ENCODE measurements at regions not wholly inside any gene's neighbourhood (a gene's known extent, or its start where the extent isn't known, plus 50 kb on each side); places are given as distances from the start of the nearest gene placed in this dataset.

GRCh38 chr14:82079553-82079952 is 545.9 kb upstream of the SEL1L start:
- Histone ChIP-seq H3K4me1 (ENCODE audit: insufficient read depth, low read length) (no peaks in the 10 kb centered on the region), H3K27ac (ENCODE audit: low read depth in 1 of 2, low read length in 2 of 2) (no peak overlapping the region), H3K9me3 (ENCODE audit: control insufficient read depth in 1 of 2, insufficient read depth in 1 of 2, low read length in 2 of 2) (no peaks in the 10 kb centered on the region), H3K4me3 (ENCODE audit: low read length) (no peak overlapping the region), H3K36me3 (ENCODE audit: insufficient read depth, low read length) (no peaks in the 10 kb centered on the region), H3K27me3 (ENCODE audit: control insufficient read depth in 1 of 2, insufficient read depth in 2 of 2, low read length in 2 of 2) (no peaks in the 10 kb centered on the region)
- ChIA-PET POLR2A (no interaction called here), CTCF (no interaction called here)
- intact Hi-C loops (cut with DNase I, micrococcal nuclease), result no loop called here
- no peak for ATAC-seq (ENCODE audit: poor library complexity)
- DNase-seq, result no peak
- no peak for TF ChIP-seq CTCF (IDR thresholded peaks at IDR 0.05)
- Mint-ChIP-seq H3K27ac (no peak overlapping the region), H3K9me3 (peaks cover 19% of the 10 kb centered on the region), H3K27me3 (no peaks in the 10 kb centered on the region), H3K4me1 (ENCODE audit: low read depth) (no peaks in the 10 kb centered on the region), H3K36me3 (ENCODE audit: low read depth) (no peaks in the 10 kb centered on the region), H3K4me3 (no peak overlapping the region)

- no peak overlapping the region for H3K27ac ChIP-seq (ENCODE audit: low read depth in 1 of 2, low read length in 2 of 2)
- ChIA-PET CTCF (no interaction called here), POLR2A (no interaction called here)
These were observed 546.7 kb upstream of the SEL1L start for GRCh38 chr14:82080370-82080769.

GRCh38 chr14:82084813-82085212 is 551.2 kb upstream of the SEL1L start:
- TF ChIP-seq CTCF (IDR thresholded peaks at IDR 0.05), result no peak

More at GRCh38 chr14:82080370-82080769, 546.7 kb upstream of the SEL1L start:
- Histone ChIP-seq H3K4me1 (ENCODE audit: insufficient read depth, low read length) (no peaks in the 10 kb centered on the region), H3K9me3 (ENCODE audit: control insufficient read depth in 1 of 2, insufficient read depth in 1 of 2, low read length in 2 of 2) (no peaks in the 10 kb centered on the region), H3K4me3 (ENCODE audit: low read length) (no peak overlapping the region), H3K27me3 (ENCODE audit: control insufficient read depth in 1 of 2, insufficient read depth in 2 of 2, low read length in 2 of 2) (no peaks in the 10 kb centered on the region), H3K36me3 (ENCODE audit: insufficient read depth, low read length) (no peaks in the 10 kb centered on the region)
- DNase-seq (no peak), ATAC-seq (ENCODE audit: poor library complexity) (no peak)
- intact Hi-C loops (cut with DNase I, micrococcal nuclease), result no loop called here
- Mint-ChIP-seq H3K4me1 (ENCODE audit: low read depth) (no peaks in the 10 kb centered on the region), H3K27me3 (no peaks in the 10 kb centered on the region), H3K4me3 (no peak overlapping the region), H3K27ac (no peak overlapping the region), H3K36me3 (ENCODE audit: low read depth) (no peaks in the 10 kb centered on the region), H3K9me3 (peaks cover 14% of the 10 kb centered on the region)
- no peak for TF ChIP-seq CTCF (IDR thresholded peaks at IDR 0.05)

More at GRCh38 chr14:82084813-82085212, 551.2 kb upstream of the SEL1L start:
- Mint-ChIP-seq H3K4me3 (no peak overlapping the region), H3K9me3 (peaks cover 6% of the 10 kb centered on the region), H3K4me1 (ENCODE audit: low read depth) (no peaks in the 10 kb centered on the region), H3K27me3 (no peaks in the 10 kb centered on the region), H3K36me3 (ENCODE audit: low read depth) (no peaks in the 10 kb centered on the region), H3K27ac (no peak overlapping the region)
- no peak overlapping the region for H3K4me3 ChIP-seq (ENCODE audit: low read length)
- POLR2A ChIA-PET, result no interaction called here
- no peak for ATAC-seq (ENCODE audit: poor library complexity)
- DNase-seq, result no peak
- intact Hi-C loops (cut with DNase I, micrococcal nuclease), result no loop called here
- H3K27ac ChIP-seq (ENCODE audit: low read depth in 1 of 2, low read length in 2 of 2), result no peak overlapping the region
- CTCF ChIA-PET, result interaction anchor here (1.2 to 1.3 kb wide), 2 partner anchors 11 to 12 kb away, joined by 3 read pairs; no protein-coding TSS in a partner anchor
- peaks cover 0 to 9% of the 10 kb centered on the region in 2 experiments for H3K9me3 ChIP-seq (ENCODE audit: control insufficient read depth in 1 of 2, insufficient read depth in 1 of 2, low read length in 2 of 2)
- H3K36me3 ChIP-seq (ENCODE audit: insufficient read depth, low read length), result no peaks in the 10 kb centered on the region
- H3K4me1 ChIP-seq (ENCODE audit: insufficient read depth, low read length), result no peaks in the 10 kb centered on the region
- no peaks in the 10 kb centered on the region for H3K27me3 ChIP-seq (ENCODE audit: control insufficient read depth in 1 of 2, insufficient read depth in 2 of 2, low read length in 2 of 2)

All from CD4-positive, alpha-beta T cell (primary cell).